Choroid plexus epithelial cell (primary cell): ENCODE measurements at regions not wholly inside any gene's neighbourhood (a gene's known extent, or its start where the extent isn't known, plus 50 kb on each side); places are given as distances from the start of the nearest gene placed in this dataset.

Experiments
- DNase-seq: peaks from one replicate; pipeline ENCODE4 v3.0.0-alpha.2; 2010; ENCODE audit warnings: low read depth
- H3K4me3 ChIP-seq: 2 replicates; pipeline ENCODE4 v1.5.1; 2011; ENCODE audit warnings: low read depth, mild to moderate bottlenecking, control low read depth, low read length, moderate library complexity
- TF ChIP-seq, protein P1 (sequence below): conservative IDR thresholded peaks from 2 replicates; pipeline ENCODE4 v1.5.1; 2011; ENCODE audit warnings: low read depth, mild to moderate bottlenecking, control low read depth, inconsistent platforms, low read length, moderate library complexity

- TF ChIP-seq, protein P1, sequence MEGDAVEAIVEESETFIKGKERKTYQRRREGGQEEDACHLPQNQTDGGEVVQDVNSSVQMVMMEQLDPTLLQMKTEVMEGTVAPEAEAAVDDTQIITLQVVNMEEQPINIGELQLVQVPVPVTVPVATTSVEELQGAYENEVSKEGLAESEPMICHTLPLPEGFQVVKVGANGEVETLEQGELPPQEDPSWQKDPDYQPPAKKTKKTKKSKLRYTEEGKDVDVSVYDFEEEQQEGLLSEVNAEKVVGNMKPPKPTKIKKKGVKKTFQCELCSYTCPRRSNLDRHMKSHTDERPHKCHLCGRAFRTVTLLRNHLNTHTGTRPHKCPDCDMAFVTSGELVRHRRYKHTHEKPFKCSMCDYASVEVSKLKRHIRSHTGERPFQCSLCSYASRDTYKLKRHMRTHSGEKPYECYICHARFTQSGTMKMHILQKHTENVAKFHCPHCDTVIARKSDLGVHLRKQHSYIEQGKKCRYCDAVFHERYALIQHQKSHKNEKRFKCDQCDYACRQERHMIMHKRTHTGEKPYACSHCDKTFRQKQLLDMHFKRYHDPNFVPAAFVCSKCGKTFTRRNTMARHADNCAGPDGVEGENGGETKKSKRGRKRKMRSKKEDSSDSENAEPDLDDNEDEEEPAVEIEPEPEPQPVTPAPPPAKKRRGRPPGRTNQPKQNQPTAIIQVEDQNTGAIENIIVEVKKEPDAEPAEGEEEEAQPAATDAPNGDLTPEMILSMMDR, result no peak
- H3K4me3 ChIP-seq, result no peak overlapping the region
- DNase-seq, result no peak
Observed at GRCh38 chr13:90281709-90282108, 1065.8 kb upstream of the MIR17HG start.

- H3K4me3 ChIP-seq, result no peak overlapping the region
- no peak for DNase-seq
- TF ChIP-seq, protein P1, result no peak
Observed at GRCh38 chr13:90287521-90287920, 1060.0 kb upstream of the MIR17HG start.

GRCh38 chr13:90293793-90294361, 1053.6 kb upstream of the MIR17HG start:
- H3K4me3 ChIP-seq, result no peak overlapping the region
- TF ChIP-seq, protein P1, result no peak
- no peak for DNase-seq

GRCh38 chr13:90299238-90299637, 1048.2 kb upstream of the MIR17HG start:
- DNase-seq, result no peak
- no peak overlapping the region for H3K4me3 ChIP-seq
- TF ChIP-seq, protein P1, result no peak

DNA sequence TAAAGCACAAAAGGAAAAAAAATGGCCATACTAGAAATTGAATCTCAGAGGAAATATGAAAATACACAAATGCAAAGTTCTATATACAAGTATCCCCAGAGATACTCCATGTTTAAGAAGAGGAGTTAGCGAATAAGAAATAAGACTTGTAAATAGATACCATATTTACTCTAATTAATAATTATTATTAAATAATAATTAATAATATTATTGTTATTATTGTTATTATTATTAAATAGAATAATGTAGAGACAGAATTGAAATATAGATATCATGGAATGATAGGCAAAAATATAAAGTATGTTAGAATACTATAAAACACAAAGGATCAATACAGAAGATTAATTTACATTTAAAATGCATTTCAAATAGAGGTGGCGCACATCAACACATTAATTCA, 1047.5 kb upstream of the MIR17HG start:
- TF ChIP-seq, protein P1, result no peak
- no peak overlapping the region for H3K4me3 ChIP-seq
- no peak for DNase-seq

DNA sequence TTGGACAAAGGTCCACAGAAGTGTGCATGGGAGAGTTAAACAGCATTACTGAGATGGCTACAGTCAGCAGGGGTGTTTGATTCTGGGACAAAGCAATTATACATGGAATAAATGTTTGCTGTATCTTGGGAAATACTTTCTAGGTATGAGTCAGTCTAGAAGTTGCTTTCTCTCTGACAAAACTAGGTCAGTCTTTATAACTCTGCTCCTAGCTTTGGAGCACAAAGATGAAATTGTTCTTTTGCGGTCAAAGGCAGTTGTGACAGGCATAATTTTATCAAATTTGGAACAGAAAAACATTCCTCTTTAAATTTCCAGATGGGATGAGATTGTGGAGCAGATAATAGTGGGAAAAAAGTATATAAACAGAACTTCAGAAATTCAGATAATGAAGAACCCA, 1045.4 kb upstream of the MIR17HG start:
- H3K4me3 ChIP-seq, result no peak overlapping the region
- TF ChIP-seq, protein P1, result no peak
- peak; percentile 84 for DNase-seq

GRCh38 chr13:90305796-90306195, 1041.7 kb upstream of the MIR17HG start:
- no peak for DNase-seq
- H3K4me3 ChIP-seq, result no peak overlapping the region
- TF ChIP-seq, protein P1, result no peak
